ENCODE measurements at regions not wholly inside any gene's neighbourhood (a gene's known extent, or its start where the extent isn't known, plus 50 kb on each side); places are given as distances from the start of the nearest gene placed in this dataset.

- POLR2A ChIA-PET, result no interaction called here
- H3K4me3 ChIP-seq, result no peak overlapping the region
- H3K4me1 ChIP-seq (replicated peaks in 1 of 2; ENCODE audit: control insufficient read depth in 2 of 2, insufficient read depth in 2 of 2, low read length in 2 of 2), result no peaks in the 10 kb centered on the region
- H2AFZ ChIP-seq (ENCODE audit: low read depth, low read length), result no peak overlapping the region
- CTCF ChIA-PET (ENCODE audit: low intra/inter-chr PET ratio), result no interaction called here
- TF ChIP-seq NFIC (IDR thresholded peaks at IDR 0.05), result no peak
- no peak for TF ChIP-seq CBFB (CRISPR knock-in tag; IDR thresholded peaks at IDR 0.05)
- TF ChIP-seq KLF6 (CRISPR knock-in tag; IDR thresholded peaks at IDR 0.05; ENCODE audit: borderline replicate concordance), result no peak
- TF ChIP-seq ATF4 (CRISPR knock-in tag; IDR thresholded peaks at IDR 0.05), result no peak
- H3K27ac ChIP-seq (ENCODE audit: extremely low read depth, low read depth, low read length), result no peak overlapping the region
- no peak overlapping the region for H3K4me2 ChIP-seq (ENCODE audit: insufficient read depth, low read length)
- no peaks in the 10 kb centered on the region for H3K79me2 ChIP-seq (ENCODE audit: control insufficient read depth, insufficient read depth, low read length)
- H3K36me3 ChIP-seq (ENCODE audit: control insufficient read depth, insufficient read depth, low read length), result no peaks in the 10 kb centered on the region
- no peaks in the 10 kb centered on the region; the same call in 1 of the 2 replicates for H4K20me1 ChIP-seq (replicated peaks; ENCODE audit: control insufficient read depth, insufficient read depth, low read length)
- no TSS peak for BruUV-seq (replicated peaks)
- DNase-seq (ENCODE audit: extremely low read depth in 1 of 4, low spot score in 3 of 4), result no peak
- WGBS (ENCODE audit: insufficient coverage, low coverage, missing lambda C conversion rate), result 2% methylated on average over 12 of the region's 14 CpGs
- no peak for FAIRE-seq
- intact Hi-C loops (cut with micrococcal nuclease) (no loop called here), in situ Hi-C loops (cut with MboI) (no loop called here)
- H3K27me3 ChIP-seq (ENCODE audit: control insufficient read depth in 2 of 2, insufficient read depth in 2 of 2, low read length in 2 of 2), result peaks cover 0 to 36% of the 10 kb centered on the region in 2 experiments; a peak in 2 of 5 replicates
- no peaks in the 10 kb centered on the region for H3K9me1 ChIP-seq (ENCODE audit: control insufficient read depth, insufficient read depth, low read length)
- ATAC-seq, result no peak
- no peaks in the 10 kb centered on the region for H3K9me3 ChIP-seq (replicated peaks; ENCODE audit: control insufficient read depth, insufficient read depth, low read depth, low read length)
- H3K9ac ChIP-seq (ENCODE audit: insufficient read depth in 1 of 2, low read depth in 2 of 2, low read length in 2 of 2), result no peak overlapping the region
These were observed 105.9 kb upstream of the RPL38 start for GRCh38 chr17:74097450-74098135.
